ENCODE measurements at regions not wholly inside any gene's neighbourhood (a gene's known extent, or its start where the extent isn't known, plus 50 kb on each side); places are given as distances from the start of the nearest gene placed in this dataset.
"Not testable (repeated sequence)": the region's sequence is repeated elsewhere in the genome, so short reads cannot be mapped to it uniquely, and the experiment has no call there.

DNA sequence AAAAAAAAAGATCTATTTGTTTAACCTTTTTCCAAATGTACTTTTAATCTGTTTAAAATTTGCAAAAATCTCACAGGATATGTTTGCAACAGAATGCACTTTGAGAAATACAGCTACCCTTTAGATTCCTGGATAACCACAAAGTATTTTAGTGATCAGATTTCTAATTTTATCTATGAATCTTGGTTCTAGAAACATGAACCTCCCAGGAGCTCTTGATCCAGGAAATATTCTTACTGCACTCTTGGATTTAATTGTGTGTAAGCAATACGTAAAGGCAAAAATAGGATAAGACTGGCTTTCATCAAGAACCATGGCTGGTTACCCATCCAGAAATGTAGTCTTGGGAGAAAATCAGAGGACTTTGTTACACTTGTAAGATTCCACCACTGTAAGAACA is 1581.8 kb upstream of the WWC1 start:
- no peak for DNase-seq

DNA sequence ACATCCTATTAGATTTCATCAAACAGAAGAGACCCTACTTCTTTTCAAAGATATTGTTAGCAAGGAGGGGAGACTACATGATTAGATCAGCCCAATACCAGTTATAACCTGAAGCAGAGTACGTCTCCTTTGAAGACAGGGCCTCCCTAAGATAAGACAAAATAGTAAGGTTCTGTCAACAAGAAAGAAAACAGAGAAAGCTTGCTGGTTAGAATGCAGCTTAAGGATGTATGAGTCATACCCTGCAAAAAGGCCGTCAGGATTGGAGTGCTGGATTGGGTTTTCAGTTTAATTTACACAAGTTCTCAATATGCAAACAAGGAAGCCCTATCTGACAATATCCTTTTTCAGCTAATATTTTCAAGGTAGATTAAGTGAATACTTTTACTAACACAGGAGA is 1581.2 kb upstream of the WWC1 start:
- no peak for DNase-seq

DNA sequence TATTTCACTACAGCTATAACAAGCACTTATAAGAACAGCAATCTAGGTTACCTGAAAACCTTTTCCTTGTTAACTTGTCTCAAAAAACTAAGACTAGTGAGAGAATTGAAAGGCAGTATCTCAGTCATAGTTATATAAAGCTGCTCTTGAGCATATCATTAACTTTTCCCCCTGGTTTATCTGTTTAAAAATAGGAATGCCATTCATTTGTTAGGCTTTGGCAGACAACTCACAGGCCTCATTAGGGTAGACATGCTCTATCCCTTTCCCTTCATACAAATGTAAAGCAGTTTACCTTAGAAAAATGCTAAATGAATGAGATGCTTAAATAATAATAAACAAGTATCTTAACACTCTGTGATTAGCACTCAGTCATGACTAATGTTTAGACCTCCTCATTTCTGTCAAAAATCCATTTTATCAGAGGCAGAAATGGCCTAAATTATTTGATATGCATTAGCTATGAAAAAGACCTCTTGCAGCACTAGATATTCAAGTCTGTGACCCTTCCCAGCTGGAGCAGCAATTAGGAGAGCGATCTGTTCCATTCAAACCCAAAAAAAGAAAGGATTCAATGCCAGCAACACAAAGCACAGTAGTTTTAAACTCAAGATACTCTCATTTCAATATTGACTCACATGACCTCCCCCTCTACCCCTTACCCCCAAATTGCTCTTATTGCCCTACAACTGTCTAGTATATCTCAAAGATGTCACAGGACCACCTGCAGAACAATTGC is 1578.8 kb upstream of the WWC1 start:
- no peak for DNase-seq

- DNase-seq, result no peak
These were observed 1578.2 kb upstream of the WWC1 start for GRCh38 chr5:166713295-166713694.

GRCh38 chr5:166716856-166717492 is 1574.5 kb upstream of the WWC1 start:
- DNase-seq, result no peak

- no peak for DNase-seq
These were observed 1571.5 kb upstream of the WWC1 start for GRCh38 chr5:166719991-166720390.

DNA sequence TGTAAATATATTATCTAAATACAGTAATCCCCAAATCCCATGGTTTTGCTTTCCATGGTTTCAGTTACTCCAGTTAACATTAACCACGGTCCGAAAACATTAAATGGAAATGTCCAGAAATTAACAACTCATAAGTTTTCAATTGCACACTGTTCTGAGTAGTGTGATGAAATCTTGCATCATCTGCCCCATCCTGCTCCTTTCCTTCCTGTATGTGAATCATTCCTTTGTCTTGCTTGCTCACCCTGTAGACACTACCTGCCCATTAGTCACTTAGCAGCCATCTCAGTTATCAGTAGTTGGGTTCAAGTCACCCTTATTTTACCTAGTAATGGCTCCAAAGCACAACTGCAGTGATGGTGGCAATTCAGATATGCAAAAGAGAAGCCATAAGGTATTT is 1568.5 kb upstream of the WWC1 start:
- DNase-seq, result no peak

DNA sequence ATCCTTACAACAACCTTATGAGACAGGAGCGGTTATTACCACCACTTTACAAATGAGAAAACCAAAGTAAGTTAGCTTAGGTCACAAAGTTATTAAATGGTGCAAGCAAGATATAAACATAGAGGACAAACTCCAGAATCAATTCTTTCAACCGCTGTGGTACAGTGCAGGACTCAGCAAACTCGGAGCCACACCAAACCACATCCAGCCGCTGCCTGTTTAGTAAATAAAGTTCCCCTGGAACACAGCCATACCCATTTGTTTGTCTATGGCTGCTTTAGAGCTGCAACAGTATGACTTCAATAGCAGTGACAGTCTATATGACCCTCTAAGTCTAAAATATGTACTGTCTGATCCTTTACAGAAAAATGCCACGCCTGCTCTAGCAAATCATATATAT is 1567.2 kb upstream of the WWC1 start:
- DNase-seq, result no peak

GRCh38 chr5:166725593-166725992 is 1565.9 kb upstream of the WWC1 start:
- DNase-seq, result no peak

DNA sequence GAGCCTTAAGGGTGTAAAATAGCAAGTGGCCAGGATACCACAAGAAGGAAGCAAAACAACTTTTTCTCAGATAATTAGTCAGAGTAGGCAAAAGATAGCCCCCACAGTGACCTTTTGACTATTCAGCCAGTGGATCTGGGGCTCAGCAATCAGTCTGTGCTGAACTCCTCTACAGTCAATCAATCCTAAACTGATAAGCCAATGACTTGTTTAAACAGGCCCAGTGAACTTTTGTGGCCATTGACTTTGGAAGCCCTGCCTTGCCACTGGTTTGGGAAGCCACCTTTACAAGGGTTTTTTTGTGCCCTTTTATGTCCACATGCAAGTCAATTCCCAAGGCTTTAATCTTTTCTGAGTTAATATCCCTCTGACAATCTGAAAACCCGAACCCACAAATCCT is 1565.0 kb upstream of the WWC1 start:
- DNase-seq, result no peak

- not testable (repeated sequence) for DNase-seq
These were observed 1548.5 kb upstream of the WWC1 start for GRCh38 chr5:166742951-166743350.

- no peak for DNase-seq
These were observed 1544.9 kb upstream of the WWC1 start for GRCh38 chr5:166746506-166746905.

- DNase-seq, result no peak
These were observed 1541.1 kb upstream of the WWC1 start for GRCh38 chr5:166750376-166750775.

- DNase-seq, result no peak
These were observed 1533.3 kb upstream of the WWC1 start for GRCh38 chr5:166758151-166758550.

DNA sequence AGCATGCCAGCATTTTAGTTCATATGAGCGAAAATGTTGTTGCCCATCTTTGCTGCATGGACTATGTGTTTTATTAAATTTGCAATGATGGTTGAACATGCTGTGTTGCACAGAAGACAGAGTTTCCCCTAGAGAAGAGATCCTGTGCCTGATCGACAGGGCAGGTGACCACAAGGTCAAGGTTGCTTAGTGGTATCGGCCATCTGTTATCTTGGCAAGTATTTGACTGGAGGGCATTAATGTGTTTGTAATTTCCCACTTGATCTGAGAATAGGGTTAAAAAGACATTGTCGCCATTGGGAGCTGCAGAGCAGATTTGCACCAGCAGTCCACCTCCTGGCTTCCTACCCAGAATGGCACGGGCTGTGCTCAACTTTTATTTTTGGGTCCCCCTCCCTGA is 1523.6 kb upstream of the WWC1 start:
- DNase-seq, result no peak

DNA sequence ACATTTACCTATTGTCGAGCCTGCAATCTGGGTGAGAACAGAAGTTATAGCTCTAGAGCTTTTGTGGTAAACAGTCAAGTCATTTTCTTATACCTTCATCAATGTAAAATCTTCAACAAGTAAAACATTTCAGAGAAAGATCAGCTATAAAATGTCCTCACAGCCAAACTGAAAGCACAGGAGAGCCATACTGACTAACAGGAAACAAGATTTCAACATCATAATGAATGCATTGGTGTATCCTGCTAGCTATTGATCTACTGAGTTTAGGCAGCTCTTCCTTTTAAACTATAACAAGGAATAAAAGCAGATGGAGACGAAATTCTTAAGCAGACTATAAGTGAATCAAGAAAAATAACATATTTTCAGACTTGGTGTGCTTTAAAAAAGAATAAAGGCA is 1522.9 kb upstream of the WWC1 start:
- DNase-seq, result no peak

DNA sequence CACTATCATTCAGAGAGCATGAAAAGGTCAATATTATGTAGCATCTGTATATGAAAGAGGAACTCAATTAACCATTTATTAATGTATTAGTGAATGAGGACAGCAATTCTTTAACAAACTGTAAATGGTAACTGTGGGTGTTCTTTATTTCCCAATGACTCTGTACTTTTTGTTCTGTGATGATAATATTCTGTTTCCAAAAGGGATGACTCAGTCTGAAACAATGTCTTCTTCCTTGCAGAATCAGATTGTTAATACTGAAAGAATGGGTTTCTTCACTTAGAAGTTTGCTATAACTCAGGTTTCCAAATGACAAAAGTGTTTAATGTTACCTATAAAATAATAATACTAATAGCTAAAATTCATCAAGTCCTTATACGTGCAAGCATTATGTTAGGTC is 1518.7 kb upstream of the WWC1 start:
- no peak for DNase-seq

- DNase-seq, result no peak
These were observed 1509.7 kb upstream of the WWC1 start for GRCh38 chr5:166781737-166782136.

- no peak for DNase-seq
These were observed 1506.8 kb upstream of the WWC1 start for GRCh38 chr5:166784545-166785078.

GRCh38 chr5:166786178-166786577 is 1505.3 kb upstream of the WWC1 start:
- no peak for DNase-seq

DNA sequence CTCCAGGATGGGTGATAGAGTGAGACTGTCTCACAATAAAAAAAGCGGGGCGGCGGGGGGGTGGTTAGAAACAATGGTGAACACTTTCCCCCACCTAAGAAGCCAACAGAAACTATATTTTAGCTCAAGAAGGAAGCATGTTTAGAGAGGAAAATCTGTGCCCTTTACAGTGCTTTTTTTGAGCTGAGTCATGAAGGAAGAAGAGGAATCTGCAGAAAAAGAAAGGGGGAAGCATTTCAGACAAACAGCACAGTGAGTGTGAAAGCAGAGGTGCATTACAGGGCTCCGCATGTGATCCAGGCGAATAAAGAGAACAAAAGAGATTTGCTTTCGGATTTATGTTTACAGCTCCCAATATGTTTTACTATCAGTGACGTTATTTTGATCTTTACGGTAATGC is 1504.6 kb upstream of the WWC1 start:
- no peak for DNase-seq

GRCh38 chr5:166788050-166788449 is 1503.4 kb upstream of the WWC1 start:
- DNase-seq, result no peak

DNA sequence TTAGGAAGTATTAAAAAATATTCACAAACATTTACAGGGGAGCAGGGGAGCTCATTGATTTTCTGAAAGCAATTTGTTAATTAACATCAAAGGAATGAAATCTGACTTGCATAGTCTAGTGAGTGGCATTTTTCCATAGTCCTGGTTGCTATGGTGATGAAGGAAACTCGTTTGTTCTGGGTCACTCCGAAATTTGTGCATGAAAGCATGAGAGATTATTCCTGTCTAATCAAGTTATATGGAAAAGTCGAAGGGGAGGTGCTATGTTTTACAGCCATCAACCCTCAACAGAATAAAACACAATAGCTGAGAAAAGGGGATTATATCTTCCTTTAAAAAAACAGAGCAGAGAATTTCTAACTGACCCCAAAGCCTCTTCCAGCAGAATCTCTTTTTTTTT is 1495.7 kb upstream of the WWC1 start:
- DNase-seq, result no peak

- DNase-seq, result no peak
These were observed 1488.4 kb upstream of the WWC1 start for GRCh38 chr5:166803058-166803457.
